Stimulated activated CD4-positive, alpha-beta T cell treated with anti-CD3 and anti-CD28 coated beads, Interleukin-12 subunit alpha, Interleukin-12 subunit beta, amount 100 ng/mL, for 48 hours (primary cell): ENCODE measurements at regions not wholly inside any gene's neighbourhood (a gene's known extent, or its start where the extent isn't known, plus 50 kb on each side); places are given as distances from the start of the nearest gene placed in this dataset.

Experiments used
- DNase-seq, 3 donors: peaks; one replicate each; pipeline ENCODE4 v3.0.0-alpha.2; 2020; ENCODE audit warnings: low read depth in 2 of 3, low spot score in 1 of 3

GRCh38 chr6:225121-225721, 67.1 kb upstream of the DUSP22 start:
- peak; percentile 69 to 82 (median 73) for DNase-seq

GRCh38 chr6:225907-226306, 66.4 kb upstream of the DUSP22 start:
- DNase-seq: no peak

GRCh38 chr6:226516-227073, 65.7 kb upstream of the DUSP22 start:
- DNase-seq: no peak

GRCh38 chr6:227074-227782, 65.1 kb upstream of the DUSP22 start:
- DNase-seq: no peak

GRCh38 chr6:227812-228338, 64.4 kb upstream of the DUSP22 start:
- no peak for DNase-seq

- no peak for DNase-seq
Measured at GRCh38 chr6:228881-229651, 63.2 kb upstream of the DUSP22 start.

- no peak for DNase-seq
Measured at GRCh38 chr6:231779-232178, 60.5 kb upstream of the DUSP22 start.

GRCh38 chr6:232982-233640, 59.2 kb upstream of the DUSP22 start:
- no peak for DNase-seq

GRCh38 chr6:234706-235372, 57.4 kb upstream of the DUSP22 start:
- no peak for DNase-seq

GRCh38 chr6:235763-236360, 56.4 kb upstream of the DUSP22 start:
- DNase-seq: peak; percentile 53 to 72 (median 68)

- no peak for DNase-seq
Measured at GRCh38 chr6:236519-236918, 55.8 kb upstream of the DUSP22 start.

- DNase-seq: no peak
Measured at GRCh38 chr6:240151-240550, 52.1 kb upstream of the DUSP22 start.

GRCh38 chr6:241336-241865, 50.9 kb upstream of the DUSP22 start:
- DNase-seq: no peak
